KOPT-K1 (cell line): ENCODE measurements at regions not wholly inside any gene's neighbourhood (a gene's known extent, or its start where the extent isn't known, plus 50 kb on each side); places are given as distances from the start of the nearest gene placed in this dataset.
A peak's percentile ranks its signal among the peaks of the same experiment; 100 is the strongest.
"Not testable (repeated sequence)": the region's sequence is repeated elsewhere in the genome, so short reads cannot be mapped to it uniquely, and the experiment has no call there.

Experiments used
- H3K27ac ChIP-seq: fragments of 200-600 bp; sonication (generic); 2 replicates; pipeline ENCODE4 v1.5.1; 2016; ENCODE audit warnings: antibody characterized with exemption, mild to moderate bottlenecking, low read depth, low read length; ENCODE audit not compliant: poor library complexity, severe bottlenecking
- H3K36me3 ChIP-seq: fragments of 200-600 bp; sonication (generic); 2 replicates; pipeline ENCODE4 v1.5.1; 2017; ENCODE audit warnings: antibody characterized with exemption, mild to moderate bottlenecking, low read length, moderate library complexity; ENCODE audit not compliant: insufficient read depth
- H3K9me3 ChIP-seq: fragments of 200-600 bp; sonication (generic); 2 replicates; pipeline ENCODE4 v1.5.1; 2017; ENCODE audit warnings: antibody characterized with exemption, low read length, mild to moderate bottlenecking; ENCODE audit not compliant: insufficient read depth, poor library complexity, severe bottlenecking

DNA sequence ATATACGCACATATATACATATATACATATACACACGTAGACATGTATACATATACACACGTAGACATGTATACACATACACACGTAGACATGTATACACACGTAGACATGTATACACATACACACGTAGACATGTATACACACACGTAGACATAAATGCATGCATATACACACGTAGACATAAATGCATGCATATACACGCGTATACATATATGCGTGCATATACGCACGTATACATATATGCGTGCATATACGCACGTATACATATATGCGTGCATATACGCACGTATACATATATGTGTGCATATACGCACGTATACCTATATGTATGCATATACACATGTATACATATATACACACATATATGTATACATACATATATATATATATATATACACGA, 114.9 kb upstream of the XIST start:
- H3K36me3 ChIP-seq = peaks cover 68% of the 10 kb centered on the region
- not testable (repeated sequence) for H3K9me3 ChIP-seq, H3K27ac ChIP-seq

DNA sequence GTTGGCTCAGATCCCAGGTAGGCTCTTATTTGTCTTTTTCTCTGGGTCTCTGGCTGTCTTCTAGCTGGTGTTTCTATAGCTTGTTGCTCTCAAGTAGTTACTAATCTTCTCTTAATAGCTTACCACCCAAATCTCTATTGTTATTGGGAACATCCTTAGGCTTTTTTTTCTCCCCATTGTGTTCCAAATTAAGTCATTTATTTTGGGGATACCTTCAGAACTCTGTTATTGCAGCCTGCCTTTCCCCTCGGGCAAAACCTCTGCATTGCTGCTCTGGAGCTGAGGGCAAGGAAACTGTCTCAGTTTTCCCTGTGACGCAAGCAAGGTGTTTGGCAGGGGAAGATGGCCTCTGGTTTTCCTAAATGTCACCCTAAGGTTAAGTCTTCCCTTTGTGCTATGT, 113.3 kb upstream of the XIST start:
- no peaks in the 10 kb centered on the region for H3K9me3 ChIP-seq
- H3K27ac ChIP-seq = no peak overlapping the region
- peaks cover 65% of the 10 kb centered on the region for H3K36me3 ChIP-seq

DNA sequence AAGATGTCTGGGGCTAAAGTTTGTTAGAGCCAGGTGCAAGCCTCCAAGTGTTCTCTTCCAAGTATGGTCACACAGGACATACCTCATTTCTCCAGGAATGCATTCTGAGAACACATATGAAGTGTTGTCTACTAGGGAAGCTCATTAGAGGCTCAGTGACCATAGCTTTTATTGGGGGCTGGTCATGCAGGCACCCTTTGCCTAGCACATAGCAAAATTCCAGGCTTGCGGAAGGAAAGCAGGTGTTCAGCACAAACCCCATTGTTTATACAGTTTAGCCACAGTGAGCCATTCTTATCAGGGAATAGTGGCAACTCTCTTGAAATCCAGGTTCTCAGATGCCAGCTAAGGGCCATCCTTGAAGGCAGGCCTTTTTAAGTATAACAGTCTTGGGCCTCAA, 112.1 kb upstream of the XIST start:
- H3K27ac ChIP-seq = no peak overlapping the region
- no peaks in the 10 kb centered on the region for H3K9me3 ChIP-seq
- H3K36me3 ChIP-seq = peaks cover 55% of the 10 kb centered on the region; the same call in 1 of the 2 replicates

DNA sequence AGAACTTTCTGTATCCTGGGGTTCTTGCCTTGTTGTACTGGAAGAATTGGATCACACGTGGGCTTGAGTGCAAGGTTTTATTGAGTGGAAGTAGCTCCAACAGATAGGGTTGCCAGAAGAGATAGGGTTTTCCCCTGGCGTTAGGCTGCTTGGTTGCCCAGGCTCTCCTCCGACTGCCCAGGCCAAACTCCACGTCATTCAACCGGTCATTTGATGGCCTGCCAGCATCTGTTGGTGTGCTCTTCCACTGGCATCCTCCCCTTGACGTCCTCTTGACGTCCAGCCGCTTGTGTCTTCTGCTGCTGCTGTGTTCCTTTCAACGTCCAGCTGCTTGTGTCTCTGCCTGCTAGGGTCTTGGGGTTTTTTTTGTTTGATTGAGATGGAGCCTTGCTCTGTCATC, 111.2 kb upstream of the XIST start:
- Histone ChIP-seq H3K27ac (no peak overlapping the region), H3K36me3 (peaks cover 51% of the 10 kb centered on the region), H3K9me3 (no peaks in the 10 kb centered on the region)

DNA sequence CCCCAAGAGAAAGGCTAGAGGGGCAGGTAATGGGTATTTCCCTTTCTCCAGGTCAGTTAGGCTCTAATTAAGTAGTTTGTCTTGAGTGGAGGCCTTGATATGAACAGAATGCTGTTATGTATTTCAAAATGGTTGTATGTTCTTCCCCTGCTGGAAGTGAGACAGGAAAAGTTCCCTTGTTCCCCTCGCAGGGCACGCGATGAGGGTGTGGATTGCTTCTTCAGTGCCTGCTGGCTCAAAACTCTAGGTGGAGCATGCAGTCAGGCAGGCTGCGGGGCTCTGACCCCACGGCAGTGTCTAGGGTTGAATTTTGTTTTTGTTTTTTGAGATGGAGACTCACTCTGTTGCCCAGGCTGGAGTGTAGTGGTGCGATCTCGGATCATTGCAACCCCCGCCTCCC, 110.4 kb upstream of the XIST start:
- peaks cover 51% of the 10 kb centered on the region for H3K36me3 ChIP-seq
- H3K27ac ChIP-seq = no peak overlapping the region
- H3K9me3 ChIP-seq = no peaks in the 10 kb centered on the region

DNA sequence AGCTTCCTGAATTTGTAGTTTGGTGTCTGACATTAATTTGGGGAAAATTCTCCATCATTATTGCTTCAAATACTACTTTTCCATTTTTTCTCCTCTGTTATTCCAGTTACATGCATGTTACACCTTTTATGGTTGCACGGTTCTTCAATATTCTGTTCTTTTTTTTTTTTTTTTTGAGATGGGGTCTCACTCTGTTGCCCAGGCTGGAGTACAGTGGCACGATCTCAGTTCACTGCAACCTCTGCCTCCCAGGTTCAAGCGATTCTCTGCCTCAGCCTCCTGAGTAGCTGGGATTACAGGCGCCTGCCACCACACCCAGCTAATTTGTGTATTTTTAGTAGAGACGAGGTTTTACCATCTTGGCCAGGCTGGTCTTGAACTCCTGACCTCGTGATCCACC, 109.4 kb upstream of the XIST start:
- H3K9me3 ChIP-seq, H3K27ac ChIP-seq: not testable (repeated sequence)
- peaks cover 44% of the 10 kb centered on the region for H3K36me3 ChIP-seq

DNA sequence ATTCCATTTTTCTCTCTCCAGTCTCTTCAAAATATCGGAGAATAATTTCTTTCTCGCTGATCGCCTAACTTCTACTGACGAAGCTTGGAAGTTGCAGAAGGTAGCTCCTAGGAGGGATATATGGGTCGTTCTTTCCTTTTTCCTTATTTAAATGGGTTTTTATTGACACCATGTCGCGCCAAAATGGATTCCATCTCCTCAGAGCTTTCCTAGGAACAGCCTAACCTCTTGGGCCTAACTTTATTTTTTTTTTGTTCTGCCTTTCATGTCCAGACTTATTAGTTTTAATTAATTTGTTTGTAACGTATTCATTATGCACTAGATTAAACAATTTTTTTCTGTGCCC, 92.0 kb upstream of the XIST start:
- H3K9me3 ChIP-seq = no peaks in the 10 kb centered on the region
- H3K27ac ChIP-seq = peak overlapping the region; percentile 98
- H3K36me3 ChIP-seq = peaks cover 34% of the 10 kb centered on the region

DNA sequence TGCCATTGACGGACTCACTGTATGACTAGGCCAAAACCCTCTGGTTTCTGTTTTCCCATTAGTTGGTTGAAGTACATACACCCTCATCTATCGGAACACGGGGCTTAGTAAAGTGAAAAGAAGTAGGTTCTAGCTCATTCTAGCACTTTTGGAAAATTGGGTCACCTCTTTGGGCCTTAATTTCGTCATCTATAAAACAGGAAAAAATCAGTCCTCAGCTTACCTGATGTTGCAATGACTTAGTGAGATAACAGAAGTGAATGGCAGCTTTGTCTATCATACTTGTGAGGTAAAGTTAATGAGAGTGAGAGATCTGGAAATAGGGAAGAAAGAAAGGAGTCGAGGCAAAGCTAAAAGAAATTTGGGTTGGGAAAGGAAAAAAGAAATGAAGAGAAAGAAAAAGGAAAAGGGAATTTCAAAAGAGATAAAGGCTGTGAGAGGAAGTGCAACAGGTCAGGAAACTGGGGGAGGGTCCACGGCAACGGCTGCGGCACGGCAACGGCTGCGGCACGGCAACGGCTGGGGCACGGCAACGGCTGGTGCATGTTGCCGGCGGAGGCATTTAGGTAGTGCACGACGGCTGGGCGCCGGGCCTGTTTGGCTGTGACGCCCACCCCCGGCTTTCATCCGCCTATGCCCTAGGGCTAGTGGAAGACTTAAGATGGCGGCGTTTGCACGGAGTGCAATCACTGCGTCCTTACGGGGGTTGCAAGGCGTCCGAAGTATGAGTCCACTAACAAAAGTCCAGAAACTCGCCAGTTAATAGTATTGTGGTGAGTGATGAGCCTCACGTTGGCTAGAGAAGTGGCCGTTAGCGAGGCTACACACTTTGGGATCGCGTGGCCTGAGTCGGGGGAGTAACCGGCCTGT, 91.4 kb upstream of the XIST start:
- no peaks in the 10 kb centered on the region for H3K9me3 ChIP-seq
- H3K36me3 ChIP-seq = peaks cover 28% of the 10 kb centered on the region
- peak overlapping the region; percentile 98 for H3K27ac ChIP-seq

DNA sequence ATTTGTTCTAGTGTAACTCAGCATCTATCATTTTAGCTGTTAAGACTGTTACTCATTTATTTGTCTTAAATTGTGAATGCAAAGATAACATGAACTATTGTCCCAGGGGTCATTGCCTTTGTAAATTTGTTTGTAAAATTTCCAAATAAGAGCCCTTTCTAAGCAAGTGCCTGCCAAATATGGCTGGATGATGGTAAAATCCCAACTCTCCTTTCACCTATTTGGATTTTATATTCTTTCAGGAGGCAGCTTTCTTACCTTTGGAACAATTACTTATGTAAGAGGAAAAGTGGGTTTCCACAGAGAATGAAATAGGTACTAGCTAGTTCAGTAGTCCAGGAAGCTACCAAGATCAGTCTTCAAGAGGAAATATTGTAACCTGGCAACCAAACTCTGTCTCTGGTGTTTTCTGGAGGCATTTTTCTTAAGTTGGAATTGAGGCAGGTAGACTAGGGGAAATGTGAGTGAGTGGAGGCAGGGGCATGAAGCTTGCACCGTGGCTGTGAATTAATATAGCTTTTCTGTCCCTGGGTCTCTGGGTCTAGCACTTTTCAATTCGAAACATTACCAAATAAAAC, 88.5 kb upstream of the XIST start:
- H3K27ac ChIP-seq = no peak overlapping the region
- no peaks in the 10 kb centered on the region; the same call in 1 of the 2 replicates for H3K36me3 ChIP-seq
- H3K9me3 ChIP-seq = no peaks in the 10 kb centered on the region

DNA sequence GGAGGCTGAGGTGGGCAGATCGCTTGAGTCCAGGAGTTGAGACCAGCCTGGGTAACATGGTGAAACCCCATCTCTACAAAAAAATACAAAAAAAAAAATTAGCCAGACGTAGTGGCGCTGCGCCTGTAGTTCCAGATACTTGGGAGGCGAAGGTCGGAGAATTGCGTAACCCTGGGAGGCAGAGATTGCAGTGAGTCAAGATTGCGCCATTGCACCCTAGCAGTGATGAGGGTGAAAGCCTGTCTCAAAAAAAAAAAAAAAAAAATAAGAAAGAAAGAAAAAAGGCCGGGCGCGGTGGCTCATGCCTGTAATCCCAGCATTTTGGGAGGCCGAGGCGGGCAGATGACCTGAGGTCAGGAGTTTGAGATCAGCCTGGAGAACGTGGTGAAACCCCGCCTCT, 85.3 kb upstream of the XIST start:
- not testable (repeated sequence) for H3K27ac ChIP-seq, H3K9me3 ChIP-seq, H3K36me3 ChIP-seq

DNA sequence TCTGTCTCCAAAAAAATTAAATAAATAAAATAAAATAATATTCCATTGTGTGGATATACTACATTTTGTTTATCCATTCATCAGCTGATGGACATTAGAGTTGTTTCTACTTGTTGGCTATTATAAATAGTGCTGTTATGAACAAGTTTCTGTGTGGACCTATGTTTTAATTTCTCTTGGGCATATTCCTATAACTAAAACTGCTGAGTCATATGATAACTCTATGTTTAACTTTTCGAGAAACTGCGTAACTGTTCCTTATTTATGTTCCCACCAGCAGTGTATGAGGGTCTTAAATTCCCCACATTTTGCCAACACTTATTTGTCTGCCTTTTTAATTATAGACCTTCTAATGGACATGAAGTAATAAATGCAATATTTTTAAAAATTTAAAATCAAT, 80.0 kb upstream of the XIST start:
- Histone ChIP-seq H3K27ac (no peak overlapping the region), H3K36me3 (no peaks in the 10 kb centered on the region), H3K9me3 (no peaks in the 10 kb centered on the region)

DNA sequence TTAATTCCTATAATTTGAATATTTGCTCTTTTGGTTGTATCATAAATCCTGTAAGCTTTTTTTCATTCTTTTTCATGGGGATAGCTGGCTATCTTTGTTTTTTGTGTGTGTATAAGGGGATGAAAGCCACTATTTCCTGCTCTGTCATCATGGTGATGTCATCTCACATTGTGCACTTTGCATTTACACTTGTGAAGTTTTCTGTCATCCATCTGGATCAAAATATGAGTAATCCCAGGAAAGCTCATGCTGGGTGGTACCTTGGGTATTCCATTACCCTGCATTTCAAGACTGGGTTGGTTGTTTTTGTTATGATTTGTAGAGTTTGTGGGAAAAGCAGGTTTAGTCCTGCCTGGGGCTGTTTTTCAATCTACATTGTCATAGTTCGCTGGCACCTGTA, 77.8 kb upstream of the XIST start:
- H3K9me3 ChIP-seq = no peaks in the 10 kb centered on the region
- H3K27ac ChIP-seq = no peak overlapping the region
- no peaks in the 10 kb centered on the region for H3K36me3 ChIP-seq

DNA sequence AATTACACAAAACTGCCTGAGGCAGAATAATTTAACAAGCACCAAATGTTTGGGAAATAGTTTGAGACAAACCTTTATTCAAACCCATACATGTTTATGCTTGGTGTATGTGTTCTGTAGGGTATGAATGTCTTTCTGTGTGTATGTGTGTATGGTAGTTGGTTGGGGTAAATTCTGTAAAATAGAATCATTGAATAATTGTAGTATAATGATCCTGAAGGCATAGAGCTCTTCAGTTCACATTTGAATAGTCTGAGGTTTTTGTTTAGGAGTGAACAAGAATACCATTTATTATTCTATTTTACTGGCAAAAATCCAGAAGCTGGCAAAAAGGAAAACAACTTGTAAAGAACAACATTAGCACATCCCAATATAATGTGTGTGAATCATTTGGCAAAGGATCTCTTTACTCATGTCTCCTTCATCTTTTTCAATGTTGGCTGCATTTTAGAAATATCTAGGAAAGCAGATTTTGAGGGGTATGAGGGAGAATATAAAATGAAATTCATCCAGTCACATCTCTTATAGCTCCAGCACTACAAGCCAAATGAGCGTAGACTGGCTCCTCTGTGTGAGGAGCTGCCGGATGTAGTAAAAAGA, 70.4 kb upstream of the XIST start:
- Histone ChIP-seq H3K9me3 (no peaks in the 10 kb centered on the region), H3K27ac (no peak overlapping the region)

DNA sequence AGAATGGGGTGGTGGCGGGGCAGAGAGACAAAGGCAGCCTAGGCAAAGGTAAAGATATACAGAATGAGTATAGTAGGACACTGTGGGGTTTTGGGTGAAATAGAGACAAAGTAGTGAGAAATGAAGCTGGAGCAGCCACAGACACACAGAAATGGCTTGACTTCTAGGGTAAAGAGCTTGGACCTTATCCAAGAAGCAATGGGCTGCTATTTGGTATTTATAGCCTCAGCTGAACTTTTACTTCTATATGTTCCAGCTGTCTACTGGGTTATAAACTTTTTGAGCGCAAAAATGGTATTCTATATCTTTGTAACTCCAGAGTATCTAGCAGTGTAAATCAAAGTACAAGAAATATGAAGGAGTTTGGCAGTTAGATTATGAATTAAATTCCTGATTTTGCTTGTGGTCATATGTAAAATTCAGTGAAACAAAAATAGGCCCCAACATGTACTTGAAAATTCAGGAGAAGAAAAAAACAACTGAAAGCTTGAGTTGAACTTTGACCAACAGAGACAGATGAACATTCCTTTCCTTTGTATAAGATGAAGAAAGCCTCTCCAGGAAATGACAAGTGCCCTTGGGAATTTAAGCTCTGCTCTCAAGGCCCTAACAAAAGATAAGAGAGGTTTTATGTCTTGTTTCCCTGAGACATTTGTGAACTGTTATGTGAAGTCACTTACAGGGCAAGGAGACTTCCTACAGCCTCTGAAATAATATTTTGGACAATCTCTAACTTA, 64.6 kb upstream of the XIST start:
- H3K27ac ChIP-seq = no peak overlapping the region

More for the DNA sequence above, 70.4 kb upstream of the XIST start:
- H3K36me3 ChIP-seq = no peaks in the 10 kb centered on the region

DNA sequence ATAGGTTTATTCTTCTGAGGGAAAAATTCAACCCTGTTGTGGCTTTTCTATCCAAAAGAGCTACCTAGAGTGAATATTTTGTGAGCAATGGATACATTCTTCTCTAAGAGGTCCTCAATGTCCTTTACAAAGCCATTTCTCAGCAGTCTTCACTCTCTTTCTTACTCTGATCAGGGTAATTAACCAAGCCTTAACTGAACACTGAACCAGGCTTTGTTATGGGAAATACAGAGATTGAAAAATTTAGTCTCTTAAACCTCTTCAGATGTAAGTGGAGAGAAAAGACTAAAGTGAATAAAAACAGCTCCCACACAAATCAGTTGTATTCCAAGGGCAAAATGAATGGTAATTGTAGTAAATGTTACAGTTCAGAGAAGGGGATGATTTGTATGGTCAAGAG, 64.0 kb upstream of the XIST start:
- H3K36me3 ChIP-seq = no peaks in the 10 kb centered on the region
- H3K27ac ChIP-seq = no peak overlapping the region
- H3K9me3 ChIP-seq = no peaks in the 10 kb centered on the region

More for the DNA sequence above, 64.6 kb upstream of the XIST start:
- Histone ChIP-seq H3K9me3 (no peaks in the 10 kb centered on the region), H3K36me3 (no peaks in the 10 kb centered on the region)
